Activated naive CD4-positive, alpha-beta T cell treated with anti-CD3 and anti-CD28 coated beads, Interleukin-2, amount 50 U/mL, for 24 hours (primary cell): ENCODE measurements at regions not wholly inside any gene's neighbourhood (a gene's known extent, or its start where the extent isn't known, plus 50 kb on each side); places are given as distances from the start of the nearest gene placed in this dataset.

Experiments
- H3K27ac Mint-ChIP-seq: one replicate; pipeline ENCODE4 v1.8.0; 2021; ENCODE audit warnings: mild to moderate bottlenecking, mixed read lengths
- H3K27me3 Mint-ChIP-seq: one replicate; pipeline ENCODE4 v1.8.0; 2021; ENCODE audit warnings: mixed read lengths
- H3K36me3 Mint-ChIP-seq: one replicate; pipeline ENCODE4 v1.8.0; 2021; ENCODE audit warnings: mixed read lengths
- H3K4me1 Mint-ChIP-seq: one replicate; pipeline ENCODE4 v1.8.0; 2021; ENCODE audit warnings: mixed read lengths
- H3K4me3 Mint-ChIP-seq: one replicate; pipeline ENCODE4 v1.8.0; 2021; ENCODE audit warnings: mild to moderate bottlenecking, mixed read lengths
- H3K9me3 Mint-ChIP-seq: one replicate; pipeline ENCODE4 v1.8.0; 2021; ENCODE audit warnings: mixed read lengths

GRCh38 chrX:4754878-4755604 lies 1041.6 kb upstream of the PRKX start:
- H3K36me3 Mint-ChIP-seq = no peaks in the 10 kb centered on the region
- no peaks in the 10 kb centered on the region for H3K4me1 Mint-ChIP-seq
- H3K27me3 Mint-ChIP-seq = no peaks in the 10 kb centered on the region
- no peak overlapping the region for H3K4me3 Mint-ChIP-seq
- H3K27ac Mint-ChIP-seq = no peak overlapping the region
- no peaks in the 10 kb centered on the region for H3K9me3 Mint-ChIP-seq

GRCh38 chrX:4741024-4741423 lies 1027.6 kb upstream of the PRKX start:
- no peaks in the 10 kb centered on the region for H3K36me3 Mint-ChIP-seq
- no peaks in the 10 kb centered on the region for H3K27me3 Mint-ChIP-seq
- H3K9me3 Mint-ChIP-seq = no peaks in the 10 kb centered on the region
- no peak overlapping the region for H3K4me3 Mint-ChIP-seq
- no peaks in the 10 kb centered on the region for H3K4me1 Mint-ChIP-seq
- H3K27ac Mint-ChIP-seq = no peak overlapping the region

GRCh38 chrX:4735299-4735698 lies 1021.9 kb upstream of the PRKX start:
- H3K9me3 Mint-ChIP-seq = no peaks in the 10 kb centered on the region
- no peak overlapping the region for H3K27ac Mint-ChIP-seq
- no peaks in the 10 kb centered on the region for H3K36me3 Mint-ChIP-seq
- H3K4me3 Mint-ChIP-seq = no peak overlapping the region
- no peaks in the 10 kb centered on the region for H3K27me3 Mint-ChIP-seq
- no peaks in the 10 kb centered on the region for H3K4me1 Mint-ChIP-seq

- Mint-ChIP-seq H3K4me3 (no peak overlapping the region), H3K27me3 (no peaks in the 10 kb centered on the region), H3K27ac (no peak overlapping the region), H3K4me1 (no peaks in the 10 kb centered on the region), H3K36me3 (no peaks in the 10 kb centered on the region), H3K9me3 (no peaks in the 10 kb centered on the region)
Observed at GRCh38 chrX:4710618-4711433, 997.4 kb upstream of the PRKX start.

GRCh38 chrX:4708970-4709760 lies 995.7 kb upstream of the PRKX start:
- Mint-ChIP-seq H3K4me1 (no peaks in the 10 kb centered on the region), H3K27ac (no peak overlapping the region), H3K27me3 (no peaks in the 10 kb centered on the region), H3K36me3 (no peaks in the 10 kb centered on the region), H3K9me3 (no peaks in the 10 kb centered on the region), H3K4me3 (no peak overlapping the region)

GRCh38 chrX:4706961-4707360 lies 993.5 kb upstream of the PRKX start:
- Mint-ChIP-seq H3K4me1 (no peaks in the 10 kb centered on the region), H3K36me3 (no peaks in the 10 kb centered on the region), H3K9me3 (no peaks in the 10 kb centered on the region), H3K4me3 (no peak overlapping the region), H3K27me3 (no peaks in the 10 kb centered on the region), H3K27ac (no peak overlapping the region)

GRCh38 chrX:4690521-4690920 lies 977.1 kb upstream of the PRKX start:
- H3K4me1 Mint-ChIP-seq = no peaks in the 10 kb centered on the region
- H3K27ac Mint-ChIP-seq = no peak overlapping the region
- no peaks in the 10 kb centered on the region for H3K27me3 Mint-ChIP-seq
- H3K9me3 Mint-ChIP-seq = no peaks in the 10 kb centered on the region
- no peak overlapping the region for H3K4me3 Mint-ChIP-seq
- H3K36me3 Mint-ChIP-seq = no peaks in the 10 kb centered on the region

- H3K4me3 Mint-ChIP-seq = no peak overlapping the region
- no peaks in the 10 kb centered on the region for H3K27me3 Mint-ChIP-seq
Observed at GRCh38 chrX:4682636-4683035, 969.2 kb upstream of the PRKX start.

GRCh38 chrX:4675686-4676300 lies 962.3 kb upstream of the PRKX start:
- no peaks in the 10 kb centered on the region for H3K9me3 Mint-ChIP-seq
- H3K4me1 Mint-ChIP-seq = no peaks in the 10 kb centered on the region
- H3K4me3 Mint-ChIP-seq = no peak overlapping the region
- H3K27me3 Mint-ChIP-seq = no peaks in the 10 kb centered on the region
- no peak overlapping the region for H3K27ac Mint-ChIP-seq
- H3K36me3 Mint-ChIP-seq = no peaks in the 10 kb centered on the region

More at GRCh38 chrX:4682636-4683035, 969.2 kb upstream of the PRKX start:
- no peaks in the 10 kb centered on the region for H3K9me3 Mint-ChIP-seq
- no peaks in the 10 kb centered on the region for H3K36me3 Mint-ChIP-seq
- H3K27ac Mint-ChIP-seq = no peak overlapping the region
- no peaks in the 10 kb centered on the region for H3K4me1 Mint-ChIP-seq

GRCh38 chrX:4674028-4674782 lies 960.8 kb upstream of the PRKX start:
- Mint-ChIP-seq H3K4me1 (no peaks in the 10 kb centered on the region), H3K27ac (no peak overlapping the region), H3K9me3 (no peaks in the 10 kb centered on the region), H3K27me3 (no peaks in the 10 kb centered on the region), H3K4me3 (no peak overlapping the region), H3K36me3 (no peaks in the 10 kb centered on the region)

- Mint-ChIP-seq H3K9me3 (no peaks in the 10 kb centered on the region), H3K27me3 (no peaks in the 10 kb centered on the region), H3K4me1 (no peaks in the 10 kb centered on the region), H3K4me3 (no peak overlapping the region), H3K36me3 (peaks cover 1% of the 10 kb centered on the region), H3K27ac (no peak overlapping the region)
Observed at GRCh38 chrX:4671344-4671743, 957.9 kb upstream of the PRKX start.

- no peak overlapping the region for H3K4me3 Mint-ChIP-seq
- H3K9me3 Mint-ChIP-seq = no peaks in the 10 kb centered on the region
- peaks cover 1% of the 10 kb centered on the region for H3K36me3 Mint-ChIP-seq
- H3K27me3 Mint-ChIP-seq = no peaks in the 10 kb centered on the region
- H3K4me1 Mint-ChIP-seq = no peaks in the 10 kb centered on the region
- H3K27ac Mint-ChIP-seq = no peak overlapping the region
Observed at GRCh38 chrX:4670606-4671005, 957.2 kb upstream of the PRKX start.

- H3K36me3 Mint-ChIP-seq = peaks cover 1% of the 10 kb centered on the region
- no peak overlapping the region for H3K27ac Mint-ChIP-seq
- H3K9me3 Mint-ChIP-seq = no peaks in the 10 kb centered on the region
- no peak overlapping the region for H3K4me3 Mint-ChIP-seq
- H3K4me1 Mint-ChIP-seq = no peaks in the 10 kb centered on the region
- H3K27me3 Mint-ChIP-seq = no peaks in the 10 kb centered on the region
Observed at GRCh38 chrX:4668802-4669536, 955.5 kb upstream of the PRKX start.

GRCh38 chrX:4663085-4663484 lies 949.6 kb upstream of the PRKX start:
- H3K4me3 Mint-ChIP-seq = no peak overlapping the region
- no peak overlapping the region for H3K27ac Mint-ChIP-seq
- H3K9me3 Mint-ChIP-seq = no peaks in the 10 kb centered on the region
- no peaks in the 10 kb centered on the region for H3K4me1 Mint-ChIP-seq
- H3K36me3 Mint-ChIP-seq = no peaks in the 10 kb centered on the region
- H3K27me3 Mint-ChIP-seq = no peaks in the 10 kb centered on the region
